Sciatic nerve (tissue), 2 donors: ENCODE measurements at regions not wholly inside any gene's neighbourhood (a gene's known extent, or its start where the extent isn't known, plus 50 kb on each side); places are given as distances from the start of the nearest gene placed in this dataset.
A peak's percentile ranks its signal among the peaks of the same experiment; 100 is the strongest.
"Not testable (repeated sequence)": the region's sequence is repeated elsewhere in the genome, so short reads cannot be mapped to it uniquely, and the experiment has no call there.

Source experiments
- ATAC-seq: fragments of 200-7000 bp; cut with Tn5 transposase; one replicate; pipeline ENCODE4 v1.9.1; 2020; ENCODE audit warnings: mild to moderate bottlenecking, moderate library complexity
- DNase-seq: peaks from one replicate; pipeline ENCODE4 v3.0.0-alpha.2; 2020; ENCODE audit warnings: low spot score
- intact Hi-C: fragments of 100-400 bp; cut with DNase I; formaldehyde crosslinking; loops from one replicate; pipeline ENCODE4 v1.14.2; 2022
- donor health status: DM: no; HTN: no; CAD: no.
- donor health status: DM: no; HTN: no; CAD: no.

- DNase-seq (no peak), ATAC-seq (no peak)
- intact Hi-C loops: no loop called here
Measured at GRCh38 chr3:94311651-94312050, 248.8 kb downstream of the NSUN3 start.

- ATAC-seq (no peak), DNase-seq (no peak)
- intact Hi-C loops: no loop called here
Measured at GRCh38 chr3:94314218-94314883, 251.5 kb downstream of the NSUN3 start.

- no peak for DNase-seq
- peak; percentile 17 for ATAC-seq
- intact Hi-C loops: no loop called here
Measured at GRCh38 chr3:94317017-94317416, 254.2 kb downstream of the NSUN3 start.

- DNase-seq: no peak
- ATAC-seq: no peak
- intact Hi-C loops: no loop called here
Measured at GRCh38 chr3:94323596-94323995, 260.7 kb downstream of the NSUN3 start.

- no peak for ATAC-seq
- intact Hi-C loops: no loop called here
Measured at GRCh38 chr3:94331831-94332230, 269.0 kb downstream of the NSUN3 start.

DNA sequence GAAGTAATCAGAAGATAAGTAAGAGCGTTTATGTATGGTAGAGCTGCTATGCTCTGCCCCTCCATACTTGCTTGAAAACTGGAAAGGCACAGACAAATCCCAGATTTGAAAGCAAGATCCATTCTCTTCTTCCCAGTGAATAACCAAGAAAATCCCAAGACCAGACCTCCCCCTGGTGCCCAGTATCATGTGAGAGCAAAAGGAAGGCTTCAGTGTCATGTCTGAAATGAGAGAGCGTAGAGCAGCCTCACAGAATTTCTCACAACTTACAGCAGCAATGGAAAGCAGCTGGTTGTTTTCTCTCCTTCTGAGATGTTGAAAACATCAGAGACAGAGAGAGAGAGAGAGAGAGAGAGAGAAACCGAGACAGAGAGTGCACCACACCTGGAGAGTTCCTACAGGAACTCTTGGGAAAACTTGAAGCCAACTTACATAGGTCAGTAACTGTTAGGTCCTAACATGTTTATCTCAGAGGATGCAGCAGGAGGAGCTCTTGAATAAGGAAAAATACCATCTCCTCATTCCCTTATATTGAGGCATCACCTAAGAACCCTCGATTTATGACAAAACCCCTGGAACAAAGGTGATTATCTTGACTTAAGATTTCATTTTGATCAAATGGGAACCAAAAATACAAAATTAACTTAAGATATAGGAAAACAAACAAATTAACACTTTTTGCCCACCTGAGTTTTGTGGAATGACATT is 273.3 kb downstream of the NSUN3 start:
- intact Hi-C loops: no loop called here
- peak; percentile 64 for ATAC-seq
- no peak for DNase-seq

More at GRCh38 chr3:94331831-94332230, 269.0 kb downstream of the NSUN3 start:
- no peak for DNase-seq

DNA sequence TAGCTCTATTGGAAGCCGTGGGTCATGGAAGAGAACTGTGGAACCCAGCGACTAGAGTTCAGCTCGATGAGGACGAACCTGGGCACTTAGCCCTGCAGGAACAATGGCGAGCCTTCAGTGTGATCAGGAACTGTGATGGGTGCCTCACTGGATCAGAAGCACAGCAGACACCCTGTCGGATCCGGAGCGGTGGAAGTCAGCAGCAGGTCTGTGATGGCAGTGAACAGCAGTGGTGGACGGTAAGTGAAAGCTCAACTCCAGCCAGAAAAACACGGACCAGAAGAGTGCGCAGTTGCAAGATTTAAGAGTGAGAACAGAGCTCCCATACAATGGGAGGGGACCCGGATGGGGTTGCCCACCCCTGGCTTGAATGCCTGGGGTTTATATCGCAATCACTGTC is 282.2 kb downstream of the NSUN3 start:
- ATAC-seq: no peak
- DNase-seq: no peak
- intact Hi-C loops: no loop called here

DNA sequence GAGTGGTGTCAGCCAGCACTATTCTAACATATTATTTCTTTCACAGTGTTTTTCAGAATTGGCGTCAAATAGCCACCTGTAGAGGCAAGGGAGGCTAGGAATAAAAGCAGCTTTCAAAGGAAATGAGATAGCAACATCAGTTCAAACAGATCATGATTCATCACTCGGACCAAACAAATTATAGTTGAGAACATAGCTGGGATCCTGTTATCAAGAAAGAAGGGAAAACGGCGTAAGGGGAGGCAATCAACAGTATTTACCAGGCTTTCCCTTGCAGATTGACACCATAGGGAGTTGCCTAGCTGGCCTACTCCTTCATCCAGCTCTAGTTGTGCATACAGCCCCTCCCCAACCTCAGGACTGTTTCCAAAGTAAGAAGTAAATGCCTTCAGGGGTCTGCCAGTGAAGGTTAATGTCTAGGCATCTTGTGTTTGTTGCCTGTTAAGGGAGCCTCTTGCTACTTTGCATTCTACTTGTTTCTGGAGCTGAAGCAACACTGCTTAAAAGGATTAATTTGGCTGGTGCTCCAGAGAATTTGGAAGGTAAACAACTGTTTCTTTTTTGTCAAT is 286.5 kb downstream of the NSUN3 start:
- no peak for ATAC-seq
- intact Hi-C loops: no loop called here
- no peak for DNase-seq

- no peak for ATAC-seq
- intact Hi-C loops: no loop called here
- DNase-seq: no peak
Measured at GRCh38 chr3:94356581-94356980, 293.7 kb downstream of the NSUN3 start.

GRCh38 chr3:94359996-94360395 is 297.1 kb downstream of the NSUN3 start:
- no peak for DNase-seq
- ATAC-seq: no peak
- intact Hi-C loops: no loop called here

- intact Hi-C loops: no loop called here
- ATAC-seq (peak; percentile 84), DNase-seq (peak; percentile 62)
Measured at GRCh38 chr3:94360987-94361386, 298.1 kb downstream of the NSUN3 start.

DNA sequence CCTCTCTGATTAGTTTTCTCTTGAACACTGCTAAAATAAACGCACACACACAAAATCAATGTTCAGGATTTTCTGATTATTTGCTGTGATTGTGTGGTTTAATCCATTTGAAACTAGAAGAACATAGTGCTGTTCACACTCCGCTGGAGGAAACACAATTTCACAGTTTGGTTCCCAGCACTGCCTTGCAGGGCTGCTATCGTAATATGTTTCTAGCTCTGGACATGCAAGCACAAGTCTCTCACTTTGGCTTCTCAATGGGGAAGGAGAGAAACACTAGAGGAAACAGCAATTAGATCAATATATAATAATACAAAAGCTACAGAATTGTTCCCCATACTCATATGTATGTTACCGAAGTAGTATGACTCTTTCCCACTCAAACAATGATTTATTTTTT is 299.5 kb downstream of the NSUN3 start:
- ATAC-seq (no peak), DNase-seq (no peak)
- intact Hi-C loops: no loop called here

GRCh38 chr3:94365006-94365405 is 302.1 kb downstream of the NSUN3 start:
- intact Hi-C loops: no loop called here
- DNase-seq (no peak), ATAC-seq (no peak)

GRCh38 chr3:94372026-94372425 is 309.2 kb downstream of the NSUN3 start:
- DNase-seq (no peak), ATAC-seq (no peak)
- intact Hi-C loops: no loop called here

DNA sequence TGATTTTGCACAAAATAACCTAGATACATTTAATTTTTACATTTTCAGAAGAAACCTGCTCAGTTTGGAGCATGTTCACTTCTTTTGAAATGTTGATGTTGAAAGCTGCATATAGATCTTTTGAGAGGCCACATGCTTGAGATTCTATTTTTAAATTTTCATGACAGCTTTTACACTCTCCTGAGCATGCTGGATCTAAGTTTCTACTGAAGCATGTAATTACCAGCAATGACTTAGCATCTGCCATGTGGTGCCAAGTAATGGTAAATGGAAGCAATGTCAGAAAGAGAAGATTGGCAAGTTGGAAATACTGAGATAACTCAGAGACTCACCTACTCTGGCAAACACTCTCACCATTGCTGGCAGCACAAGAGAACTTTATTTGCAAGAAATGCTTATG is 310.6 kb downstream of the NSUN3 start:
- intact Hi-C loops: no loop called here
- ATAC-seq: no peak
- no peak for DNase-seq

DNA sequence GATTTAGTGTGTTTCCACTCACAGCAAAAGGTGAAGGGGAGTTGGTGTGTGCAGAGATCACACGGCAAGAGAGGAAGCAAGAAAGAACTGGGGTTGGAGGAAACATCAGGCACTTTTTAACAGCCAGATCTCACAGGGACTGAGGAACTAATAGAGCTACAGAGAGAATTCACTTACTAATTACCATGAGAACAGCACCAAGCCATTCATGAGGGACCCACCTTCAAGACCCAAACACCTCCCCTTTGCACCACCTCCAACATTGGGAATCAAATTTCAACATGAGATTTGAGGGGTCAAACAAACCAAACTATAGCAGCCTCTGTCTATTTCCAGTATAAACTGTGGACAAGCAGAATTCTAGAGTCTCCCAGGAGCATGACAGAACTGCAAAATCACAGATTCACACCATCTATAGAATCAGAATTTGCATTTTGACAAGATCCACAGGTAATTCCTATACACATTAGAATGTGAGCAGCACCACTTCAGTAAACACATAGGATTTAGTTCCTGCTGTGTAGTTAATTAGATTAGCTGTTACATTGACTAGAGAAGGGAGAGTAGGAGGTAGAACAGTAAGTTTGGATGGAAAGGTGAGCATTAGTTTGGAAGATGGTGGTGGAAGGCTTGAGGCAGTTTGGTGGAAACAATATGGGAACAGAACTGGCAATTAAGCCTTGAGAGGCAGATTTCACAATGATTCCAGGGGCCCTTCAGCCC is 311.7 kb downstream of the NSUN3 start:
- ATAC-seq (no peak), DNase-seq (no peak)
- intact Hi-C loops: no loop called here

GRCh38 chr3:94377123-94377696 is 314.3 kb downstream of the NSUN3 start:
- DNase-seq, intact Hi-C loops, ATAC-seq: not testable (repeated sequence)

GRCh38 chr3:94377863-94378262 is 315.0 kb downstream of the NSUN3 start:
- ATAC-seq, intact Hi-C loops, DNase-seq: not testable (repeated sequence)

GRCh38 chr3:94378322-94378721 is 315.5 kb downstream of the NSUN3 start:
- DNase-seq (no peak), ATAC-seq (no peak)
- intact Hi-C loops: no loop called here

- intact Hi-C loops: no loop called here
- DNase-seq (no peak), ATAC-seq (no peak)
Measured at GRCh38 chr3:94379264-94379663, 316.4 kb downstream of the NSUN3 start.
